Stimulated activated naive CD4-positive, alpha-beta T cell (primary cell): ENCODE measurements at regions not wholly inside any gene's neighbourhood (a gene's known extent, or its start where the extent isn't known, plus 50 kb on each side); places are given as distances from the start of the nearest gene placed in this dataset.
"Not testable (repeated sequence)": the region's sequence is repeated elsewhere in the genome, so short reads cannot be mapped to it uniquely, and the experiment has no call there.

Source experiments
- DNase-seq, 6 experiments: peaks; one replicate each; lab custom pipeline; 2025; lab: John Stamatoyannopoulos, UW

- no peak for DNase-seq
These were observed 60.0 kb upstream of the EDAR start for GRCh38 chr2:109049022-109049421.

- DNase-seq: no peak
These were observed 59.1 kb upstream of the EDAR start for GRCh38 chr2:109048163-109048562.

- DNase-seq: not testable (repeated sequence)
These were observed 58.5 kb upstream of the EDAR start for GRCh38 chr2:109047569-109047968.

- no peak for DNase-seq
These were observed 58.0 kb upstream of the EDAR start for GRCh38 chr2:109046925-109047508.

GRCh38 chr2:109045505-109045904 lies 56.5 kb upstream of the EDAR start:
- no peak for DNase-seq

- no peak for DNase-seq
These were observed 50.0 kb upstream of the EDAR start for GRCh38 chr2:109038992-109039391.
